NCI-H82 treated with DMSO at 0.1 percent for 48 hours (cell line): ENCODE measurements at regions not wholly inside any gene's neighbourhood (a gene's known extent, or its start where the extent isn't known, plus 50 kb on each side); places are given as distances from the start of the nearest gene placed in this dataset.

Experiments
- DNase-seq: peaks from one replicate; lab custom pipeline; 2025; ENCODE audit not compliant: unreplicated experiment; lab: John Stamatoyannopoulos, UW

DNA sequence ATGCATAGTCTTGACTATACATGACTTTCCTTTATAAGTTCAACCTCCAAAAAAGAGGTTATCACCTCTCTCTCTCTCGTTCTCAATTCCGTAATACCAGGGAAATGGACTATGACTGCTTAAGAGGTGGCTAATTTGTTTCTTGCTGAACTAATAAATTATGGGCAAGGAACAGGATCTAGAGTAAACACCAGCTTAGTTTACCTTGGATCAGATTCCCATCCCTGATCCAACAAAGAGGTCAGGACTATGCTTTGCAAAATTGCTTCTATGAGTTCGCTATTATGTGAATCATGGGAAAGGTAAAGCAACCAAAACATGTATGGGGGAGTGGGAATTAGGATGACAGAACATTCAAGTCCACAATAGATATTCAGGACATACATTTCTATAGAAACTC, 630.7 kb downstream of the HACE1 start:
- DNase-seq, result no peak

DNA sequence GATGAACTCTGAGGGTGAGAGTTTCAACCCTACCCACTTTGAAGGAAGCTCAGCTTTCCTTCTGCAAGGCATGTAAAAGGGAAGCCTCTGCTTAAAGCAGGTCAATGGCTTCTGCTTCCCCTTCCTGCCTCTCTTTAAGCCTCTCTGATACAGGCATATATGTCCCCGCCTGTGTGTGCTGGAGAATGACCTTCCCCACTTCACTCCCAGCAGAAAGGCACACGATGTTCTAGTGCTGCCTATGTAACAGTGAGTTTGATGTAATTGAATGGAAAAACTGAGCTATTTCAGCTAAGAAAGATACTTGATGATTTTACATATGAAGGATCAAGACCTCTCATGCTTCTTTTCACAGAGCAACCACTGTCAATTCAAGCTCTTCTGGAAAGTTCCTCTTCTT, 632.2 kb downstream of the HACE1 start:
- DNase-seq, result no peak

DNA sequence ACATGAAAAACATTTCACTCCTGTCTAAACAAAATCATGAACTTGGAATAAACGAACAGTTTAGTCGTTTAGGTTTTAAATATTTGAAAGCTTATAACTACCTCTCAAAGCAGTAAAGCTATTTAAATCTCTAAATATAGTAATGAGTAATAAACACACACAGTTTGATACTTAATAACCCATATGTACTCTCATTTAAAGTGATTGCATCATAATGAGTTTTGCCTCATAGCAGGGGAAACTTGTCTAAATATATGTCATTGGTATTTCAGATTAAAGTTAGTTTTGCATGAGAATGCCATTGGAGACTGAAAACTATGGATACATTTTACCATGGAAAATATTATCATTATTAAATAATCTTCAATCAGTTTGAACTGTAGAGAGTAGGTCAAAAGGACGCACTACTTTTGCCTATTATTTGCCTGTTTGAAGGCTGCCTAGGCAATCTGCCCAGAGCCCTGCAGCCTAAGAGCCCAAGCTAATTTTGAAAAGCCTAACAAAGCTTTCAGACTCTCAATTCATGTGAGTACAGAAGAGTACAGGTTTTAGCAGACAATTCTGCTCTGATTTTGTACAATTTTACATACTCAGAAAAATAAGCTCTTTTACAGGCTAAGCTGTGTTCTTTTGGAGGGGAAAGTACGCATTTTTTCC, 632.8 kb downstream of the HACE1 start:
- DNase-seq, result no peak

- DNase-seq, result no peak
Observed at GRCh38 chr6:104218116-104218515, 641.6 kb downstream of the HACE1 start.

GRCh38 chr6:104214901-104215300, 644.8 kb downstream of the HACE1 start:
- no peak for DNase-seq

- no peak for DNase-seq
Observed at GRCh38 chr6:104212977-104213668, 646.6 kb downstream of the HACE1 start.

DNA sequence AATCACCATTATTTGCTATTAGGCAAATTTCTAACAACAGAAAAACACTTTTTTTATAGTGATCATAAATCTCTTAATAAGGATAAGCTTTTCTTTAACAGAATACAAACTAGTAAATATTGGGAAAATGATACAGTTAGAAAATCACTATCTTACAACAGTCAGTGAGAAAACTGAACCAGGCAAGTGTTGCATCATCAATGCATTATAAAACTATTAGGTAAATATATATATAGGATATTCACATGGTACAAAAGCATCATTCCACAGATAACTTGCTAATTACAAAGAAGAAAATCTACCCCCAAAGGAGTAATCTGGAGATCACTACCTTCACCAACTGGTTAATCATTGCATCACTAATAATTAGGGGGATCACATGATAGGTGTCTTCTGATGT, 652.1 kb downstream of the HACE1 start:
- no peak for DNase-seq

- no peak for DNase-seq
Observed at GRCh38 chr6:104201557-104201956, 658.2 kb downstream of the HACE1 start.

DNA sequence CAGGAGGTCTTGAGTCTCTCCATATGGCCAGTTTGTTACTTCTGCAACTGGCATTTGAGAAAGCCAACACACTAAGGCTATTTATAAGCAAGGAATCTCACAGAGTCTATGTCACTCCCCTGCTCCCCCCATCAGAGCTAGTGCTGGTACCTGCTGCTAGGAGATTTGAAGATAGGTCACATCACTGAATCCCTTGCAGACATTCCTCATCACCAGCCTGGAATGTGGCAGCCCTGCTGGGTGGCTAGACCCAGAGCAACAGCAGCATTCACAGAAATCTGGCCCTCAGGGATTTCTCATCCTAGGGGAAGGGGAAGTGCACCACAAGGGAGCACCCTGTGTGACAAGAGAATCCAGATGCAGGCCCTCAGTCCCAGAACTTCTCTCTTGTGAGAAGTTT, 672.1 kb downstream of the HACE1 start:
- DNase-seq, result no peak

GRCh38 chr6:104186831-104187230, 672.9 kb downstream of the HACE1 start:
- no peak for DNase-seq

GRCh38 chr6:104183816-104184435, 675.8 kb downstream of the HACE1 start:
- no peak for DNase-seq

GRCh38 chr6:104182811-104183210, 676.9 kb downstream of the HACE1 start:
- no peak for DNase-seq

DNA sequence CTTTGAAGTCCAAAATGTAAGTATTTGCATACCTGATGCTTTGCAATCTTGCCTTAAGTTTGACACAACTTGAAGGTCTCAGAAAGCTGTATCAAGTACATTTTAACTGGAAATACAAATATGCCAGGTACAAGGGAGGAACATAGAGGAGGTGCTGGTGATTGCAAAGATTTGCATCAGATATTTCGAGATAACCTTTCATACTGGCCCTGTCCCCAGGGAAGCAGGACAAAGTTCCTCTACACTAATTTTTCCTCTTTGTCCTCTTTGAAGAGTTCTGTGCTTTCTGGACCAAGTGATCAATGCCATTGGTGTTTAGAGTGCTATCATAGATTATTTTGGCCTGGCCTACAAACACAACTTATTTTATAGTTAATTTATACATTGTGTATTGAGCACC, 686.1 kb downstream of the HACE1 start:
- no peak for DNase-seq

GRCh38 chr6:104170401-104170800, 689.3 kb downstream of the HACE1 start:
- no peak for DNase-seq

- no peak for DNase-seq
Observed at GRCh38 chr6:104166055-104166668, 693.6 kb downstream of the HACE1 start.

GRCh38 chr6:104162036-104162669, 697.6 kb downstream of the HACE1 start:
- DNase-seq, result no peak

DNA sequence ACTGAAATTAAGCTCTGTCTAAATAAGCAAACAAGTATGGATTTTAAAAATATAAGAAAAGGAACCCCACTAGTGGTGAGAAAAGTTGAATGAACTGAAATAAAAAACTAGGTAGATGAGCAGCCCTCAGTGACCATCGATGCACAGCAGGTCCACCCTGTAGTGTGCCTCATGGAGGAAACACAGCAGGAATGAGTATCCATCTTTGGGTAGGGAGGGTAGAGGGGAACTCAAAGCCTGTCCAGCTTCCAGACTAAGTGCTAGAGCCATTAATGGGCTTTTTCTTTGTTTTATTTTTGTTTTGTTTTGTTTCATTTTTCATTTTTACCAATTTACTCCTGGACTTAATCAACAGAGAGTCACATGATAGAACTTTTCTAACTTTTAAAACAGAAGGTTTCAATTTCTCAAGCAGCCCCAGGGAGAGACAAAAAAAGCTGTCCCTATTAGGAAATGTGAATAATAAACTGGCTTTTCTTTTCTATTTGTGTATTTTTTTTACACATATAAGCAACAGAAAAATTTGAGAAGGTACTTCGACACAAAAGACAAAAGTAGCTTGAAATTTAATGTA, 700.6 kb downstream of the HACE1 start:
- no peak for DNase-seq

DNA sequence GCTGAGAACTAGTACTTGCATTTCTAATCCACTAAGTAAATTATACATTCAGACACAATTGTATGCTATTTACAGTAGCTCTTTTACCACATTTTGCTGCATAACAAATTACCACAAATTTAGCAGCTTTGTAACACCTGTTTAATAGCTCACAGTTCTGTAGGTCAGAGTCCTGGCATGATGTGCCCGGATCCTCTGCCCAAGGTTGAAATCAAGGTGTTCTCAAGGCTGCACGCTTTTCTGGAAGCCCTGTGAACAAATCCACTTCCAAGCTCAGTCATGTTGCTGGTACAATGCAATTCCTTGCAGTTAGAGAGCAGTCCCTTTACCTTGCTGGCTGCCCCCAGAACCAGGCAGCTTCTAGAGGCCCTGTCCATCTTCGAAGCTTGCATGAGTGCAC, 716.0 kb downstream of the HACE1 start:
- DNase-seq, result no peak

- DNase-seq, result no peak
Observed at GRCh38 chr6:104134876-104135275, 724.8 kb downstream of the HACE1 start.

- no peak for DNase-seq
Observed at GRCh38 chr6:104130343-104130742, 729.4 kb downstream of the HACE1 start.

DNA sequence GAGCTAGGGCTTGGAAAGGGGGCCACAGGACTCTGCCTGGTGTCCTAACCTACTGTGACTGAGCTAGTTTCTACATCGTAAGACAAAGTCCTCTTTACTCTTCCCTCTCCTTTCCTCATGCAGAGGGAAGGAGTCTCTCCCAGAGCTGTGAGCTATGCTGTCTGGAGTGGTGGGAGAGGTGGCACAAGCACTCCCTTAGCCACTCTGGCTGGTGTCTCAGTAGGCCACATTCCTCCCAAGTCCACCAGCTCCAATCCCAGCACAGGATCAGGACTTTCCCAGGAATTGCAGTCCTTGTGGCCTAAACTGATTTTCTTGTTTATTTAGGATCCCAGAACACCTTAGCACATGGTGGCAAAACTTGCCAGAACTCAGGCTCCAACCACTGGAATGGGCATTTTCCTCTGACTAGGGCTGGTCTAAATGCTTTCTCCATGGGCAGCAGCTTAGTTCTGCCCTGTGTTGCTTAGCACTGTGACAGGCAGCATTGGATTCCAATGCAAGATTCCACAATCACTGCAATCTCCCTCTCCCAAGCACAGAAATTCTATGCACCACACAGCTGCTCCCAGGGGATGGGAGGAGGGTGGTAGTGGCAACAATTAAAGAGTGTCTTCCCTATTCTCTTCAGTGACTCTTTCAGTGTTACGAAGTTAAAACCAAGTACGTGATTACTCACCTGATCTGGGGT, 733.3 kb downstream of the HACE1 start:
- DNase-seq, result no peak
